Cerebellar cortex (tissue), 1 donor: ENCODE measurements at regions not wholly inside any gene's neighbourhood (a gene's known extent, or its start where the extent isn't known, plus 50 kb on each side); places are given as distances from the start of the nearest gene placed in this dataset.
"Not testable (repeated sequence)": the region's sequence is repeated elsewhere in the genome, so short reads cannot be mapped to it uniquely, and the experiment has no call there.

ENCODE experiments used
- DNase-seq: peaks from one replicate; pipeline ENCODE4 v3.0.0-alpha.2; 2015; ENCODE audit warnings: low spot score

DNA sequence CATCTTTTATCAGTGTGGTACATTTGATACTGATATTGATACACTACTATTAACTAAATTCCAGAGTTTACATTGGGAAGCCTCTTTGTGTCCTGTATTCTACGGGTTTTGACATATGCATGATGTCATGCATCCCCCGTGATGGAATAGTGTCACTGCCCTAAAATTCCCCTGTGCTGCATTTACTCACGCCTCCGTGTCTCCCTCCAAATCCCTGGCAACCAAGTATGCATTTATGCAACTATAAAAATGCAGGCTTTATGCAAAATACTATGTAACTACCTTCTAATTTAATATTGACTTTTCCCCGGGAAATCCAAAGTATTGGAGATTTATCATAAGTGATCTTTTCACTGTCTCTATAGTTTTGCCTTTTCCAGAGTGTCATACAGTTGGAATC lies 453.7 kb upstream of the RUNX1 start:
- no peak for DNase-seq

DNA sequence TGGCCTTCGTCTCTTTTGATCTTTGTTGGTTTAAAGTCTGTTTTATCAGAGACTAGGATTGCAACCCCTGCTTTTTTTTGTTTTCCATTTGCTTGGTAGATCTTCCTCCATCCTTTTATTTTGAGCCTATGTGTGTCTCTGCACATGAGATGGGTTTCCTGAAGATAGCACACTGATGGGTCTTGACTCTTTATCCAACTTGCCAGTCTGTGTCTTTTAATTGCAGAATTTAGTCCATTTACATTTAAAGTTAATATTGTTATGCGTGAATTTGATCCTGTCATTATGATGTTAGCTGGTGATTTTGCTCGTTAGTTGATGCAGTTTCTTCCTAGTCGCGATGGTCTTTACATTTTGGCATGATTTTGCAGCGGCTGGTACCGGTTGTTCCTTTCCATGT lies 448.4 kb upstream of the RUNX1 start:
- not testable (repeated sequence) for DNase-seq

DNA sequence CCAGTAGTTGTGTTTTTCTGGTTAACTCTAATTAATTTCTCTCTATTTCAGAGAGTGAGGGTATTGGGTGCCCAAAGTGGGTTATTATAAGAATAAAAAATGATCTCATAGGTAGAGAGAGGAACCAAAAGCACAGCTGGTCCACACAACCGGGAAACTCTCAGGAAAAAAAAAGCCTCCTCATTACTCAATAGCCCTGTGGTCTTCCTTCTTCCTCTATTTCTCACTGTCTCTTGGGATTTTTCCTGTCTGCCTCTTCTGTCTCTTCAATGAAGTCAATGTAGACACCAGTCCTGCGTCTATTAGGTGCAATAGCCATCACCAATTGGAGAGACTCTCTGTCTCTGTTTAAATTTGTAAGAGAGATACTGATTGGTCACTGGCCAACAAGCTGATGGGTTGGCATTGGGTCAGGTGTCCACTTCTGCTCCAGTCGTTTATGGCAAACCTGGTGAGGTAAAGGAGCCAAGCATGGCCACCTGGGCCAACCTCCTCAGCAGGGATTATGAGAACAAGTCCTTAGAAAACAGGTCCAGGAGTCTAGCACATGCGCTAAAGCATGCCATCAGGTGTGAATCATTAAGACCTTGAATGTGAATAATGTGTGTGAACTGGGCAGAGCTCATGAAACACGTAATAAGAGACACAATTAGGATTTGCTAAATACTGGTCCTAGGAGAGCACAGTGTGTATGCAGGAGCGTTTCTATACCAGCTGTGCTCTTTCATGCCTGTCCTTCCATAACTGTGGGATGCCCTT lies 443.0 kb upstream of the RUNX1 start:
- no peak for DNase-seq

DNA sequence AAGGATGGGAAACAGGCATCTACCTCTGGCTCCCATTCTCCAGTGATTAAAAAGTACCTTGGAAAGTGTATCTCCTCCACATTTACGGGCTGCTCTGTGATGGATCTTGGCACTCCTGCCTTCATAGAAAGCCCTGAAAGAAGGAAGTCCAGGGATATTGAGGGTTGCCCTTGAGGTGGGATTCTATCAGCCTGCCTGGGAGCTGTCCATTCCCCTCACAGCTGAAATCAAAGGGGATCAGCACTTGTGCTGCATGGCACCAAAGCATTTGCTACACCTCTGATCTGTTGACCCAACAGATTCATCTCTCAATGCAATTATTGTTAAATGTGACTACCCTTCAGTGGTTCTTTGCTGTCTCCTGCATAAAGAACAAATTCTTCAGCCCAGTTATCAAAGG lies 442.0 kb upstream of the RUNX1 start:
- DNase-seq = no peak

DNA sequence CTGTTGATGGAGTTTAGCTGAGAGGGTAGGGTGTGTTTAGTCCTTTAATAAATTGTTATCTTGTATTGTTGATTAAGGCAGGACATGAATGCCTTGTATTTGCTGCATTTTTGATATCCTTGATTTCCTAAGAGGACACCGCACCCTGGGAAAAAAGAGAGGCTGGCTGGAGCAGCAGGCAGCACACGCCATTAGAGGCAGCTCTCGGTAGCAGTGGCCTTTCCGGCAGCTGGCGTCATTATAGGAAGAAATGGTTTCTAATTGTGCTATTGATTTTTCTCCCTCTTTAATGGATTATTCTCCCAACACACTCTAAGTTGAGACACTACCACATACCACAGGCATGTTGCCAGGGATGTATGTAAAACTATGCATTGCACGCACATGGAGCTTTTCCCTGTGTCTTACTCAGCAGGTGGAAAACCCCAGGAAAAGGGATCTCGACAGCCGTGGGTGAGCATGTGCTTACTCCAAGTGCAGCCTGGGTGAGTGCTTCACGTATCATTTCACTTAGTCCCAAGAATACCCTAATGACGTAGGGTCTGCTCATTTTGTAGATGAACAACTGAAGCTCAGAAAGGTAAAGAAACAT lies 440.4 kb upstream of the RUNX1 start:
- DNase-seq = no peak

DNA sequence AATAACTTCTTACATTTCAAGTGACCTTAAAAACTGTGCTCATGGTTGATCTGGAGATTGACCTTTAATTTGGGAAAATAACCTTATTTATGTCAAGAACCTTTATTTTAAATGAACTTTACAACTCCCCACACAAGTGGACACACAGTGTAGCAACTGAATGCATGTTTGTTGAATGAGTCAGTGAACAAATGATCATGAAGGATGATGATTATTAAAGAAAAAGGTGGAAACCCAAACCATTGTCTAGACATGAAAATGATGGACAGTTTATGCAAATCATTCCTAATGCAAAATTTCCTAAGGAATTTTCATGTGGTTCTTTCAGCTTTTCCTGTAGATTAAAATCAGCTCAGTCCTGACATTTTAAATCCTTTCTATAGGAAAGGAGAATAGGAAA lies 439.8 kb upstream of the RUNX1 start:
- DNase-seq = no peak

DNA sequence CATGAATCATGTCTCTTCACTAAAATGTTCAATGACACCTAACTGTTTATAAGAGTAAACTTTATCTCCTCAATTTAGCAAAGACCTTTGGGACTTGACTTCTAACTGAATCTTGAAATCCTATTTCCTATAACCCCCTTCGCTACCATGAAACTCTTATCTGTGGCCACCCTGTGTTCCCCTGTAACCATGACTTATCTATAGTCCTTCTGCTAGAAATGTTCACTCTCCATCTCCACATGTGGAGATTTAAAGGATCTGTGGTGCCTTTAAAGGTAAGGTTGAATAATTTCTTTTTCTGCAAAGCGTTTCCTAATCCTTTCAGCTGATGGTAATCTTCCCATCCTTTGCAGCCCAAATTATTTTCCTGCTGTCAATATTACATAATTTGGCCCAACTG lies 436.3 kb upstream of the RUNX1 start:
- DNase-seq = no peak

DNA sequence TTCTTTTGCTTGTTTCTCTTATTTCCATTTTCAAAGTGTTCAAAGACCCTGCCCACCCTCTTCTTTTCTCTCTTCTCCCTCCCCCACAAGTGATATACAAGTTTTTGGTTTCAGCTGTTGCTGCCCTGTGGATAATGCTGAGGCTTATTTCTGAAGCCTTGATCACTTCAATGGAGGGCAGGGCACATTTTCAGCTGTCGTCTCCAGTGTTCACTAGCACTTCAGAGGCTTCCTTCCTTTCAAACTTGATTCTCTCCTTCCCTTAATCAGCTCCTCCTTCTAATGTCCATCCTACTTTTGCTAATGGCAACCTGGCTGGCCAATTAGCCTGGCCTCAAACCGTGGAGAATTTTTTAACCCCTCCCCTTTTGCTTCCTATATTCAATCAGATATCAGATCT lies 435.7 kb upstream of the RUNX1 start:
- no peak for DNase-seq

DNA sequence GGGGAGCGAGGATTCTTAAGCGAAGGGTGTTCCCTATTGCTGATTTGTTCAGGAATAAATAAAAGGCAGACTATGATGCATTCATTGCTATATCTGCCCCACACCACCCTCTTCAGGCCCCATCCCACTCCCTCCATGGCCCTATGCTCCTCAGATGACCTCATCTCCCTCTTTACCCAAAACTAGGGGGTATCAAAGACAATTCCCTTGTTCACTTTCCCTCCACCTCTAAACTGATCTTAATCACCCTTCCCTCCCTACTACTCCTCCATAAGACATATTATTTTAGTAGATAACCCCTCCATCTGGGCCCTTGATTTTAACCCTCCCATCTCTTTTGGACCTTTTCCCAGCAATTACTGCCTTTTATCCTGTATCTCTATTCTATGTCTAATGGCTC lies 434.9 kb upstream of the RUNX1 start:
- DNase-seq = no peak

DNA sequence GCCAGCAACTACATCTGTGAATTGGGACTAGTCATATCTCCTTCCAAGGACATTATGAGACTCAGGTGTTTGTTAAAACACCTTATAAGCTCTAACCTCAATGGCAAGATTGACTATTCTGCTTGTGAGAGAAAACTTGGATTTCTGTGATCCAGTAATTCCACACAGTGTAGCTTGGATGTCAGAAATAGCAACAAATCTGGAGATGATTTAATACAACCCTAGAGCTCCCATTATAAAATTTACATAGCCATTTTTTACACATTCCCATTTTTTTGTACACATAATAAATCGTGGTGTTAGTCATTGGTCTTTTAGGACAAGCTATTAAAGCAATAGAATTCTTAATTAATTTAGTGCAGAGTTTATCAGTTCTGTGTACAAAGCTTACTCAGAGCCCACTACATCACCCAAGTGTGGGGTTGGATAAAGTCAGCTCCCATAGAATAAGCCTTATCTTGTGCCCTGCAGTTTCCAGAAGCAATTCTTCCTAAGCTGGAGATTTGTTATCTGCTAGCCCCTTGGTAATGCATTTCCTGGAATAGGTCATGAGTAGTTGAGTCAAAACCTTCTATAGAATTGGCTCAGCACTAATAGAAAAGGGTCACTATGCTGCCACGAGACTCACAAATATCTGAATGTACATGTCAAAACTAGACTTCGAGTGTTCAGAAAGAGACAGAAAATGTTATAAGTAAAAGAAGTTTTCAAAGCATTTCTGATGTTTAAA lies 434.0 kb upstream of the RUNX1 start:
- no peak for DNase-seq

DNA sequence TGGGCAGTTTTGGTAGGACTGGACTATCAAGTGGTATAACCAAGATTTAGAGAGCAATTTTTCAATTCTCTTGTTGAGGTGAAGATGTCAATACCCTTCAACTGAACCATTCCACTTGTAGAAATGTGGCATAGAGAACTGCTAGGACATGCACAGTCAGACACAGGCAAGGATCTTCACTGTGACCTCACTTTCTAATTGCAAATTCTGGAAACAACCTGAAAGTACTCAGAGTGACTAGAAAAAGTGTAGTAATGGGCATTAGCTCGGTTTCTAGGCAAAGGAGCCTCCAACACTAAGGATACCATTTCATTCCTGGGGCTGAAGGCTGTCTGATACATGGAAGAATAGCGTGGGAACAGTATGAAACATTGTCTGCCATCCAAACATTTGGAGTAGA lies 433.0 kb upstream of the RUNX1 start:
- DNase-seq = no peak

DNA sequence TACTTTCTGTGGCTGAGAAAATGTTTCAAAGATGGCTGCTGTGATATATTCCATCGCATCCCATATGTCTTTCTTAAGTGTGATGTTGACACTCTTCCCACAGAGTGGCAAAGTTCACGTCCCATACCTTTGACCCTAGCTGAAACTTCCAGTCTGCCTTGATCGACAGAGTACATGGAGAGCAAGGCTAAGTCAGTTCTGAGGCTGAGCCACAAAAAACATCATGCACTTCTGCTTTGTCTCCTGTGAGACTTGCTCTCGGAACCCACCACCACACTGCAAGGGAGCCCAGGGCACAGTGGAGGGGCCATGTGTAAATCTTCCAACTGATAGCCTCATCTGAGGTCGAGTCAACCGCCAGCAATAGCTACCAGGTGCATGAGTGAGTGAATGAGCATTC lies 431.9 kb upstream of the RUNX1 start:
- no peak for DNase-seq

DNA sequence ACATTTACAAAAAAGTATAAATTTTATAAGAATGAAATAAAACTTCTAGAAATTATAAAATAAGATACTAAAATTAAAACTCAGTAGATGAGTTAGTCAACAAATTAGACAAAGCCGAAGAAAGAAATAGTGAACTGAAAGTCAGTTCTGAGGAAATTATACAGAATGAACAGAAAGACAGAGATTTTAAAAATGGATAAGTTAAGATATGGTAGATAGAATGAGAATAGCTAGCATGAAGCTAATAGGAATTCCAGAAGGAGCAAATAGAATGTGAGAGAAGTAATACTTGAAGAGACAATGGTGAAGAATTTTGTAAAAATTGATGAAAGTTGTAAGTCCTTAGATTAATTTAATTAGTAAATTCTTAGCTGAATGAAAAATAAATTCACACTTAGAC lies 430.4 kb upstream of the RUNX1 start:
- no peak for DNase-seq

DNA sequence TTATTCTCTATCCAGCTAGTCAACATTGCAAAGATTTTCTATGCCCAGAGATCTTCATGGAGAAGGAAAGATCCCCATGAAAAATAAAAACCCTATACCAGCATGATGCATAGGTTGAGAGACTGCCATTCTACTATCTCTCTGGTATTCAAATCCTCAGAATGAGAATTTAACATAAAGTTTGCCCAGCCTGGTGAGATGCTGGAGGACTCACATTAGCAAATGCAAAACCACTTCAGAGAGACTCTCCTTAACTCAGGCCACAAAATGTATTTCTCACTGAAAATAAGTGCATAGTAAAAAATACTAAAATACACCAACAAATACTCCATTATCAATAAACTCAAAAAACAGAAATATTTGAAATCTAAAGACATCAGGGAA lies 430.0 kb upstream of the RUNX1 start:
- no peak for DNase-seq

DNA sequence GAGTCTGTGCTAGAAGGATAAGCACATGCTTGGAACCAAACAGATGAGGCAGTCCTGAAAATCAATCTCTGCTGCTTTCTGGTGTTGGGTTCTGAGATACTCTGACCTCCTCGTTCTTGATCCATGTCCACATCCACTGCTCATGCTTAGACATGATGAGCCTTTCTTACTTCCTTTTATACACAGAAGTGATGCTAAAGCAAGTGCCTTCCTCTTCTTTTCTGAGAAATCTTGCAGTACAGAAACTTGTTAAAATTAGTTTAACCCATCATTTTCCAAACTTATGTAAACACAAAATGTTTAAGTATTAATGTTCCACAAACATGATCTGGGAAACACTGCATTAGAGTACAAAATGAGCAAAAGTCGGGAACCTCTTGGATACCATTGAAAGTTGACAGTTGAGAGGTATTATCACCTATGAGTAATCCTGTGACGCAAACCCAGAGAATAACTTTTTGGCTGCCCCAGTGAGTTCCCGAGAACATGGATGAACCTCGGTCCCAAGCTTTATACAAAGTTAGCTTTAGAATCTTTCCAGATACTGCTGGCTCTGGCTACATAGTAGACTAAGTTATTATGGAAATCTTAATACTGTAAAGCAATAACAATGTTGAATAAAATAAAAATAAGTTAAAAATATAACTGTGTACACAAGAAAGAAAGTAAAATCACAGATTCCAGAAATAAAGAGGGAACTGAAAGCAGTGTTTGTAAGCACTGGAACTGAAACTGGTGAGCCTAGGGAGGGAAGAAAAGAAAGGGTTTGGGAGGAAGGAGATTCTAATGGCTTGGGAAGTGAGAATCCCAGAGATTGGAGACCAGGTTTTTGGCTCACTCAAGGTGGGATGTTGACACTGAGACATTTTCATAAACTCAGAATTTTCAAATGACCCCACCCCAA lies 429.3 kb upstream of the RUNX1 start:
- DNase-seq = no peak

DNA sequence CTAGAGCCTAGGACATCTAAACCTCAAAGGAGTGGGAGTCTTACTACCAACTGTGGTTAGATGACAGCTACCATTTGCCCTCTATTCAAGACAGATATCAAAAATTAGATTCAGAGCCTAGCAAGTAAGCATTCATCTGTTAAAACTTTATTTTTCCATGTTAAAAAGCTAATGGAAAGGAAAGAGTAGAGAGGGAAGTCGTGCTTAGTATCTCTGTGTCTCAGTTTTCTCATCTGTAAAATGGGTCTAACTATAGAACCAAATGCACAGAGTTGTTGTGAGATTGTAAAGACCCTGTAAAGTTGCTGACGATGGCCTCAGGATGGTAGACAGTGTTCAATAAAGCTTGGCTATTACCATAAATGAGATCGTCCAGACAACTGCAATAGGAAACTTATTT lies 428.5 kb upstream of the RUNX1 start:
- DNase-seq = no peak

DNA sequence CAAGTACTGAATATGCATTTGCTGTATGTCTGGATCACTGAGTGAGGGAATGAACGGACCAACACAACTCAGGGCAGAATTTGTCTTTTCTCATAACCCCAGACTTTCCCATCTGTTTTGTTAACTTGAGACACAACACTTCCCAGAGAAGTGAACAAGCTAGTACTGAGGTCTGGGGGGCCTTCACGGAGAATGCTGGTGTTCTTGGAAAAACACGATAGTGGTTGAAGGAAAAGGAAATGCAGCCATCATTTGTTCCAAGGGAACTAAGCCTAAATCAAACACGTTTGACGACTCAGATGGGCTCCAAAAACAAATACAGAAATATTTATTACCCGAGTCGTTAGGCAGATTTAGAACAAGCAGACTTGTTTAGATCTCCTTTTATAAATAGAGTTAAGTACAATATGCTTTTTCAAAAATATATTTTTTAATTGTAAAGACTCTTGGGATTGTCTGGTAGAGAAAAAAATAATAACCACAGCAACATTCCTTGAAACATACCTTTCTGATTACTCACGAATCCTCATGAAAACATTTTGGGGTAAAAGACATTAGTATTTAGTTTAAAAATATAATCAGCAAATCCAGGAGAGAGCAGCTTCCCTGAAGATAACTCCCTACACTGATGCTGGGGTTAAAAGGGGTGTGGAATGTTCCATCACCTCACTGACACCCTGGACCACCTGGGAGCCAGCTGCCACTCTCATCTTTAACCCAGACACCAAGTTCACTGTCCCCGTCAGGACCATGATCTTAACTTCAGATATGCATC lies 427.7 kb upstream of the RUNX1 start:
- DNase-seq = no peak

DNA sequence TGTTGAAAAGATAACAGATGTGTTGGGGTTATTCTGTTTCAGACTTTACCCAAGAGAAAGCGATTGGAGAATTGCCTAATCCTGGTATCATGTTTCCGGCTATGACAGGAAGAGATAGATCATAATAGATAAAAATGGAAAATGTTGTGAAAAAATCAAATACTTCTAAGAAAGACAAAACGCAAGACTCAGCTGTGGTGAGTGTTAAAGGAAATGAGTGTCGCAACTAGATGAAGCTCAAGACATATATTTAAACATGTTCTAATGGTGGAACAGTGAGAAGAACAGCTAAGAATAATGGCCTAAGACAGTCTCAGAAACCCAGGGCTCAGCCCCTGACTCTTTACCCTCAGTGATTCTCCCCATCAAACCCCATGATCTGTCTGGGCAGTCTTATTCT lies 426.7 kb upstream of the RUNX1 start:
- no peak for DNase-seq

DNA sequence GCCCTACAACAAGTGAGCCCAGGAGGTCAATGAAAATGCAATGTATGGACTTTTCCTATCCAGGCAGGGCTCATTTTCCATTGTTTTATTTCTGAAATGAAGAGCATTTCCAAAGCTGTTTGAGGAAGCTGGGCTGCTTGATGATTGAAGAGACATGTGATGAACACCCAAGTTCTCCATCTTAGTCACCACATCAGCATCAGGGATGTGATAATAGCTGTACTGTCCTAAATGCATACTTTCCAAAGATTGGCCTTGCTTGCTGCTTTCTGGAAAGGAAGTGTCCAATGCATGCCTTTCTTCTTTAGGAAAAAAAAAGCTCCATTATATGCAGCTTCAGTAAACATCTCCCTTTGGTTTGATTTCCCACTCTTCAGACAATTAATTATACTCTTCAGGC lies 425.9 kb upstream of the RUNX1 start:
- no peak for DNase-seq

DNA sequence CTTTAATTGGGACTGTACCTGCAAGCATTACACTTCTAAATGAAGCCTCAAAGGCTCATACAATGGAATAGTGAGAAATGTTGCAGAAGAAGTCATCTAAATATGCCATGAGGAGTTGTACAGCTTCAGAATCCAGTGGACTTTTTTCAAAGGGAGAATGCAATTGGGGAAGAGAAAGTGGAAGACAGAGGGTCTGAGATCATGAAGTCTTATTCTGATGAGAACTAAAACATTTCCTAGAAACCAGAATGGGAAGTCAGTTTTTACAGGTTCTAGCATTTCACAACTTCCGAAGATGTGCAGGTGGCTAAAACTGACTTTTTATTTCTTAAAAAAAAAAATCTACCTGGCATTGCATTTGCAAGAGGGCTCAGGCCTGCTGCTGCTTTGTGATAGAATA lies 424.4 kb upstream of the RUNX1 start:
- no peak for DNase-seq

DNA sequence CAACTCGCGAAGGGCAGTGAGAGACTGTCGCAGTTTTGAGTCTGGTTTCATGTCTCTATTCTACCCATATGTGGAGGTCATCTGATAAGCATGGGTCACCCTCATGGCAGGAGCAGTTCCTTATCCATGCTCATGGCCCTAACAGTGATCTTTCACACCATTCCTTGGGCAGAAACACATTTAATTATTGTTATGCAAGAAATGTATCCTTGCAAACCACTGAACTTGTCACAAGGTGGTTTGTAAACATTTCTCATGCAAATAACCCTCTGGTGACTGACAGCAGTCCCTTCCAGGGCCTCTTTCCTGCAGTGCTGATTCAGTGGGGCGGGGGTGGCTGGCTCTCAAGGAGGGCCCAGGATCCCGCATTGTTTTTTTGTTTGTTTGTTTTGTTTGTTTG lies 421.4 kb upstream of the RUNX1 start:
- DNase-seq = no peak

DNA sequence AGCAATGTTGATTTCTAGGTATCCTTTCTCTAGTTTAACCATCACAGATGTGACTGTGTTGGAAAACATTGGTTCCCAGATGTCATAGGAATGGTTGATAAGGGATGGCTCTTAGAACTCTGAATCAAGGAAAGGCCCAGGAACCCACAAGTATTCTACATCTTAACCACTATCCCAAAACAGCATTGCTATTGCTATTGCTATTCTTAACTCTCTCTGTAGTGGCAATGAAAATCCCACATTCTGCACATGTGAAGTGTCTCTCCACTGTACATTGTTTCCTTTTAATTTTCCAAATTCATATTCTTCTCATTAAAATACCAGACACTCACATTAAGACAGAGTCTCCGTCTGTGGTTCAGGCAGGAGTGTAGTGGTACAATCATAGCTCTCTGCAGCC lies 420.4 kb upstream of the RUNX1 start:
- no peak for DNase-seq
